CD4-positive, alpha-beta memory T cell (primary cell): ENCODE measurements at regions not wholly inside any gene's neighbourhood (a gene's known extent, or its start where the extent isn't known, plus 50 kb on each side); places are given as distances from the start of the nearest gene placed in this dataset.

Source experiments
- CTCF ChIA-PET: fragments of 350-600 bp; sonication (Branson Sonifier 250); formaldehyde crosslinking; loops from one replicate; lab custom pipeline; 2021; ENCODE audit warnings: inconsistent platforms; ENCODE audit not compliant: partially characterized antibody; lab: Charles Lee
- POLR2A ChIA-PET: fragments of 350-600 bp; sonication (Branson Sonifier 250); formaldehyde crosslinking; loops from one replicate; lab custom pipeline; 2021; ENCODE audit not compliant: partially characterized antibody; lab: Charles Lee
- DNase-seq, 5 donors: peaks; one replicate each; pipeline versions ENCODE4 v3.0.0 to v3.0.0-alpha.2; 2020 to 2022; ENCODE audit warnings: mixed read lengths in 1 of 5
- H3K27ac ChIP-seq: one replicate; pipeline ENCODE4 v1.7.0; 2013; ENCODE audit warnings: low read depth, low read length
- H3K27me3 ChIP-seq: 2 replicates; pipeline ENCODE4 v1.7.0; 2013; ENCODE audit warnings: mild to moderate bottlenecking, low read length, moderate library complexity; ENCODE audit not compliant: insufficient read depth
- H3K36me3 ChIP-seq: 2 replicates; pipeline ENCODE4 v1.7.0; 2013; ENCODE audit warnings: mild to moderate bottlenecking, low read length, moderate library complexity; ENCODE audit not compliant: insufficient read depth
- H3K4me1 ChIP-seq: 2 replicates; pipeline ENCODE4 v1.7.0; 2013; ENCODE audit warnings: mild to moderate bottlenecking, low read length, moderate library complexity; ENCODE audit not compliant: insufficient read depth
- H3K4me3 ChIP-seq, 2 donors: one replicate each; pipeline ENCODE4 v1.7.0; 2013; ENCODE audit warnings: low read length in 2 of 2, mild to moderate bottlenecking in 1 of 2
- H3K9me3 ChIP-seq, 2 donors: one replicate each; pipeline ENCODE4 v1.7.0; 2013; ENCODE audit warnings: low read length in 2 of 2, control low read depth in 1 of 2; ENCODE audit not compliant: control insufficient read depth in 1 of 2
- H3K27ac Mint-ChIP-seq, 7 donors: one replicate each; pipeline ENCODE4 v1.8.0; 2020 to 2021; ENCODE audit warnings: mixed read lengths in 7 of 7, mild to moderate bottlenecking in 6 of 7, inconsistent platforms in 3 of 7, moderate library complexity in 3 of 7
- H3K27me3 Mint-ChIP-seq, 2 donors: one replicate each; pipeline ENCODE4 v1.8.0; 2020 to 2021; ENCODE audit warnings: mixed read lengths in 2 of 2
- H3K36me3 Mint-ChIP-seq, 2 donors: one replicate each; pipeline ENCODE4 v1.8.0; 2020 to 2021; ENCODE audit warnings: mixed read lengths in 2 of 2, inconsistent platforms in 1 of 2, mild to moderate bottlenecking in 1 of 2
- H3K4me1 Mint-ChIP-seq, 4 donors: one replicate each; pipeline ENCODE4 v1.8.0; 2020 to 2021; ENCODE audit warnings: mixed read lengths in 4 of 4, mild to moderate bottlenecking in 1 of 4
- H3K4me3 Mint-ChIP-seq, 8 donors: one replicate each; pipeline ENCODE4 v1.8.0; 2020 to 2021; ENCODE audit warnings: mixed read lengths in 8 of 8, mild to moderate bottlenecking in 7 of 8, moderate library complexity in 6 of 8, inconsistent platforms in 3 of 8
- H3K9me3 Mint-ChIP-seq, 8 donors: one replicate each; pipeline ENCODE4 v1.8.0; 2020 to 2021; ENCODE audit warnings: mixed read lengths in 8 of 8, mild to moderate bottlenecking in 5 of 8, inconsistent platforms in 3 of 8, moderate library complexity in 1 of 8
- intact Hi-C: fragments of 100-400 bp; cut with micrococcal nuclease; formaldehyde crosslinking; loops from one replicate; pipeline ENCODE4 v1.15.1; 2023

GRCh38 chr2:5868931-5869330, 176.7 kb downstream of the SOX11 start:
- Mint-ChIP-seq H3K27me3 (no peaks in the 10 kb centered on the region), H3K9me3 (peaks cover 0 to 13% (median 5%) of the 10 kb centered on the region in 8 donors), H3K4me1 (no peaks in the 10 kb centered on the region), H3K27ac (no peak overlapping the region), H3K4me3 (no peak overlapping the region), H3K36me3 (no peaks in the 10 kb centered on the region)
- ChIA-PET POLR2A (no interaction called here), CTCF (no interaction called here)
- intact Hi-C loops = no loop called here
- no peaks in the 10 kb centered on the region for H3K36me3 ChIP-seq
- DNase-seq = peak in 1 of 5 donors; percentile 28
- no peaks in the 10 kb centered on the region for H3K27me3 ChIP-seq
- no peak overlapping the region for H3K4me3 ChIP-seq
- H3K9me3 ChIP-seq = no peaks in the 10 kb centered on the region
- no peak overlapping the region for H3K27ac ChIP-seq
- no peaks in the 10 kb centered on the region for H3K4me1 ChIP-seq

GRCh38 chr2:5869936-5870335, 177.8 kb downstream of the SOX11 start:
- H3K4me1 ChIP-seq = no peaks in the 10 kb centered on the region
- no peak overlapping the region for H3K27ac ChIP-seq
- ChIA-PET CTCF (no interaction called here), POLR2A (no interaction called here)
- no peaks in the 10 kb centered on the region for H3K36me3 Mint-ChIP-seq
- H3K4me1 Mint-ChIP-seq = no peaks in the 10 kb centered on the region
- DNase-seq = no peak
- no peaks in the 10 kb centered on the region for H3K36me3 ChIP-seq
- no peak overlapping the region for H3K27ac Mint-ChIP-seq
- H3K9me3 Mint-ChIP-seq = peaks cover 0 to 13% (median 5%) of the 10 kb centered on the region in 8 donors
- H3K4me3 Mint-ChIP-seq = no peak overlapping the region
- intact Hi-C loops = no loop called here
- H3K27me3 Mint-ChIP-seq = no peaks in the 10 kb centered on the region
- no peaks in the 10 kb centered on the region for H3K9me3 ChIP-seq
- H3K4me3 ChIP-seq = no peak overlapping the region
- H3K27me3 ChIP-seq = no peaks in the 10 kb centered on the region

GRCh38 chr2:5877360-5877759, 185.2 kb downstream of the SOX11 start:
- H3K4me1 Mint-ChIP-seq = no peaks in the 10 kb centered on the region
- H3K36me3 Mint-ChIP-seq = no peaks in the 10 kb centered on the region
- intact Hi-C loops = no loop called here
- H3K4me3 Mint-ChIP-seq = no peak overlapping the region
- H3K27ac Mint-ChIP-seq = no peak overlapping the region
- H3K27me3 ChIP-seq = no peaks in the 10 kb centered on the region
- no peak for DNase-seq
- H3K27ac ChIP-seq = no peak overlapping the region
- no peak overlapping the region for H3K4me3 ChIP-seq
- ChIA-PET POLR2A (no interaction called here), CTCF (no interaction called here)
- no peaks in the 10 kb centered on the region for H3K4me1 ChIP-seq
- H3K36me3 ChIP-seq = no peaks in the 10 kb centered on the region
- peaks cover 0 to 14% (median 3%) of the 10 kb centered on the region in 8 donors for H3K9me3 Mint-ChIP-seq
- no peaks in the 10 kb centered on the region for H3K27me3 Mint-ChIP-seq
- no peaks in the 10 kb centered on the region for H3K9me3 ChIP-seq

- CTCF ChIA-PET = no interaction called here
- H3K9me3 Mint-ChIP-seq = peaks cover 0 to 8% (median 1%) of the 10 kb centered on the region in 8 donors
- no peaks in the 10 kb centered on the region for H3K36me3 Mint-ChIP-seq
- H3K4me3 Mint-ChIP-seq = no peak overlapping the region
- Histone ChIP-seq H3K4me1 (no peaks in the 10 kb centered on the region), H3K4me3 (no peak overlapping the region), H3K27me3 (no peaks in the 10 kb centered on the region), H3K27ac (no peak overlapping the region), H3K36me3 (no peaks in the 10 kb centered on the region), H3K9me3 (no peaks in the 10 kb centered on the region)
- intact Hi-C loops = no loop called here
- no peak overlapping the region for H3K27ac Mint-ChIP-seq
- no peak for DNase-seq
- no peaks in the 10 kb centered on the region for H3K27me3 Mint-ChIP-seq
- H3K4me1 Mint-ChIP-seq = no peaks in the 10 kb centered on the region
- POLR2A ChIA-PET = no interaction called here
Measured at GRCh38 chr2:5885451-5886173, 193.4 kb downstream of the SOX11 start.

- no peaks in the 10 kb centered on the region for H3K4me1 Mint-ChIP-seq
- intact Hi-C loops = no loop called here
- no peaks in the 10 kb centered on the region for H3K36me3 Mint-ChIP-seq
- POLR2A ChIA-PET = no interaction called here
- Histone ChIP-seq H3K4me3 (no peak overlapping the region), H3K27ac (no peak overlapping the region), H3K36me3 (no peaks in the 10 kb centered on the region), H3K4me1 (no peaks in the 10 kb centered on the region), H3K9me3 (no peaks in the 10 kb centered on the region), H3K27me3 (no peaks in the 10 kb centered on the region)
- CTCF ChIA-PET = no interaction called here
- peaks cover 0 to 8% (median 0%) of the 10 kb centered on the region in 8 donors for H3K9me3 Mint-ChIP-seq
- H3K4me3 Mint-ChIP-seq = no peak overlapping the region
- H3K27me3 Mint-ChIP-seq = no peaks in the 10 kb centered on the region
- no peak overlapping the region for H3K27ac Mint-ChIP-seq
- DNase-seq = no peak
Measured at GRCh38 chr2:5886462-5886861, 194.3 kb downstream of the SOX11 start.

- Histone ChIP-seq H3K4me1 (no peaks in the 10 kb centered on the region), H3K4me3 (no peak overlapping the region), H3K36me3 (no peaks in the 10 kb centered on the region), H3K27ac (no peak overlapping the region), H3K9me3 (no peaks in the 10 kb centered on the region), H3K27me3 (no peaks in the 10 kb centered on the region)
- CTCF ChIA-PET = no interaction called here
- intact Hi-C loops = no loop called here
- H3K36me3 Mint-ChIP-seq = no peaks in the 10 kb centered on the region
- H3K4me1 Mint-ChIP-seq = no peaks in the 10 kb centered on the region
- H3K27ac Mint-ChIP-seq = no peak overlapping the region
- POLR2A ChIA-PET = no interaction called here
- no peak for DNase-seq
- no peak overlapping the region for H3K4me3 Mint-ChIP-seq
- H3K27me3 Mint-ChIP-seq = no peaks in the 10 kb centered on the region
- H3K9me3 Mint-ChIP-seq = peaks cover 0 to 6% (median 0%) of the 10 kb centered on the region in 8 donors
Measured at GRCh38 chr2:5888126-5888525, 195.9 kb downstream of the SOX11 start.

GRCh38 chr2:5889519-5889918, 197.3 kb downstream of the SOX11 start:
- Mint-ChIP-seq H3K36me3 (no peaks in the 10 kb centered on the region), H3K4me3 (no peak overlapping the region), H3K27me3 (no peaks in the 10 kb centered on the region), H3K27ac (no peak overlapping the region), H3K9me3 (peaks cover 0 to 9% (median 2%) of the 10 kb centered on the region in 8 donors), H3K4me1 (no peaks in the 10 kb centered on the region)
- no peak for DNase-seq
- Histone ChIP-seq H3K4me3 (no peak overlapping the region), H3K27ac (no peak overlapping the region), H3K4me1 (no peaks in the 10 kb centered on the region), H3K9me3 (no peaks in the 10 kb centered on the region), H3K36me3 (no peaks in the 10 kb centered on the region), H3K27me3 (no peaks in the 10 kb centered on the region)
- POLR2A ChIA-PET = no interaction called here
- intact Hi-C loops = no loop called here
- CTCF ChIA-PET = no interaction called here
